GM12878 (cell line): ENCODE measurements at regions not wholly inside any gene's neighbourhood (a gene's known extent, or its start where the extent isn't known, plus 50 kb on each side); places are given as distances from the start of the nearest gene placed in this dataset.

Experiments used
- ATAC-seq: fragments of 200-7000 bp; cut with Tn5 transposase; 3 replicates; pipeline ENCODE4 v1.9.1; 2020; ENCODE audit warnings: mild to moderate bottlenecking, moderate library complexity
- BruUV-seq: library from RNA; stranded (reverse); fragments of 400-500 nt; replicated peaks from 2 replicates; lab custom pipeline; 2021; lab: Mats Ljungman, UMichigan
- CTCF ChIA-PET: fragments of 300-600 bp; sonication (Branson Sonifier 250); formaldehyde crosslinking; extraction: SDS; loops from one replicate; lab custom pipeline; 2021; ENCODE audit warnings: inconsistent platforms; lab: Yijun Ruan, JAX
- POLR2A ChIA-PET: fragments of 350-600 bp; formaldehyde crosslinking; extraction: SDS; loops from one replicate; lab custom pipeline; 2021; ENCODE audit warnings: inconsistent platforms; lab: Charles Lee
- RAD21 ChIA-PET: fragments of 300-600 bp; sonication (Branson Sonifier 250); formaldehyde crosslinking; loops from one replicate; lab custom pipeline; 2023; ENCODE audit warnings: antibody characterized with exemption; ENCODE audit not compliant: unreplicated experiment; lab: Charles Lee
- SMC1A ChIA-PET: fragments of 300-600 bp; sonication (Branson Sonifier 250); formaldehyde crosslinking; loops from one replicate; lab custom pipeline; 2023; ENCODE audit not compliant: unreplicated experiment, uncharacterized antibody; lab: Charles Lee
- DNase-seq: peaks from one replicate; pipeline ENCODE4 v3.0.0-alpha.2; 2011; ENCODE audit warnings: low read depth, low spot score
- FAIRE-seq: peaks from 3 replicates; lab custom pipeline; 2011; peaks lifted over from hg19 to GRCh38; lab: Jason Lieb, UNC
- H2AFZ ChIP-seq: 2 replicates; pipeline ENCODE4 v1.6.0; 2011; ENCODE audit warnings: low read depth, low read length, control low read depth; ENCODE audit not compliant: control insufficient read depth
- H3K27ac ChIP-seq: 2 replicates; pipeline ENCODE4 v1.5.1; 2011; ENCODE audit warnings: control low read depth; ENCODE audit not compliant: control insufficient read depth, insufficient read depth
- H3K27me3 ChIP-seq, 2 experiments: replicated peaks in 1 of 2; 2 replicates each; pipeline versions ENCODE4 v1.6.0 to v1.6.1; 2011; ENCODE audit warnings: low read length in 1 of 2; ENCODE audit not compliant: control insufficient read depth in 2 of 2, insufficient read depth in 2 of 2
- H3K36me3 ChIP-seq, 2 experiments: 2 replicates each; pipeline ENCODE4 v1.5.1; 2011; ENCODE audit warnings: low read length in 1 of 2; ENCODE audit not compliant: control insufficient read depth in 2 of 2, insufficient read depth in 2 of 2
- H3K4me1 ChIP-seq: 2 replicates; pipeline ENCODE4 v1.6.1; 2011; ENCODE audit warnings: mild to moderate bottlenecking, low read length, moderate library complexity, mixed read lengths; ENCODE audit not compliant: control insufficient read depth, insufficient read depth
- H3K4me2 ChIP-seq: 2 replicates; pipeline ENCODE4 v1.6.0; 2011; ENCODE audit warnings: control low read depth; ENCODE audit not compliant: control insufficient read depth, insufficient read depth
- H3K4me3 ChIP-seq: fragments of 200-600 bp; sonication (generic); 2 replicates; pipeline ENCODE4 v1.5.1; 2016
- H3K79me2 ChIP-seq: 2 replicates; pipeline ENCODE4 v1.6.0; 2011; ENCODE audit warnings: low read length; ENCODE audit not compliant: control insufficient read depth, insufficient read depth
- H3K9ac ChIP-seq: 2 replicates; pipeline ENCODE4 v1.8.0; 2011; ENCODE audit warnings: low read length, control low read depth, mixed read lengths; ENCODE audit not compliant: control insufficient read depth, insufficient read depth
- H3K9me3 ChIP-seq: replicated peaks from 3 replicates; pipeline ENCODE4 v1.5.1; 2011; ENCODE audit warnings: mild to moderate bottlenecking, low read length; ENCODE audit not compliant: control insufficient read depth, insufficient read depth
- H4K20me1 ChIP-seq: 2 replicates; pipeline ENCODE4 v1.6.0; 2011; ENCODE audit not compliant: control insufficient read depth, insufficient read depth
- CHD4 ChIP-seq: fragments of 200-600 bp; sonication (generic); IDR thresholded peaks from 2 replicates; pipeline ENCODE4 v1.6.1; 2016; ENCODE audit warnings: mild to moderate bottlenecking
- POU2F2 ChIP-seq: IDR thresholded peaks from 3 replicates; pipeline ENCODE4 v1.6.1; 2011; ENCODE audit warnings: low read depth, mild to moderate bottlenecking, low read length, borderline replicate concordance
- STAT3 ChIP-seq: IDR thresholded peaks from 2 replicates; pipeline ENCODE4 v1.6.1; 2011; ENCODE audit warnings: low read depth, low read length, improper control_type of control experiment
- WGBS: methylation state at CpG from one replicate; pipeline ENCODE4 v1.1.6; 2016; ENCODE audit warnings: low lambda C conversion rate; ENCODE audit not compliant: insufficient replicate concordance, insufficient coverage; ENCODE audit errors: missing lambda C conversion rate; 5-methylcytosine and 5-hydroxymethylcytosine counted together
- in situ Hi-C: fragments of 300-500 bp; cut with MboI; formaldehyde crosslinking; loops from 9 replicates; pipeline ENCODE4 v1.14.3; 2018; ENCODE audit warnings: mixed read lengths
- intact Hi-C: fragments of 100-400 bp; cut with micrococcal nuclease; formaldehyde crosslinking; loops from one replicate; pipeline ENCODE4 v1.14.2; 2022; ENCODE audit not compliant: unreplicated experiment
- TF ChIP-seq, protein P1 (sequence below): fragments of 450-650 bp; IDR thresholded peaks from 2 replicates; pipeline ENCODE4 v1.6.1; 2017; ENCODE audit warnings: borderline replicate concordance
- TF ChIP-seq, protein P2 (sequence below): fragments of 150-350 bp; IDR thresholded peaks from 2 replicates; pipeline ENCODE4 v1.6.1; 2016; ENCODE audit warnings: low read depth, low read length

DNA sequence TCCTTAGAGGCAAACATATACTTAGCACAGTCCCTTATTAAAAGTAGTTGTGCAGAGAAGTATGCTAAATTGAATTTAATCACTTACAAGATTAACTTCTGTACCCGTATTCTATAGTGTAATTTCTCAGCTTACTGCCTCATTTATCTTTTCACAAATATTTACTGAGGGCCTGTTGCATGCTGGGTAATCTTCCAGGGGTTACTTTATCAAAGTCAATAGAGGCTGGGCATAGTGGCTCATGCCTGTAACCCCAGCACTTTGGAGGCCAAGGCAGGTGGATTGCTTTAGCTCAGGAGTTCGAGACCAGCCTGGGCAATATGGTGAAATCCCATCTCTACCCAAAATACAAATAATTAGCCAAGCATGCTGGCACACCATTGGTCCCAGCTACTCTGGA is 111.7 kb upstream of the RAB27B start:
- POLR2A ChIA-PET = interaction anchor here (0.6 kb wide), 1 partner anchor 162 kb away, joined by 8 read pairs; no protein-coding TSS in a partner anchor
- TF ChIP-seq, protein P1, sequence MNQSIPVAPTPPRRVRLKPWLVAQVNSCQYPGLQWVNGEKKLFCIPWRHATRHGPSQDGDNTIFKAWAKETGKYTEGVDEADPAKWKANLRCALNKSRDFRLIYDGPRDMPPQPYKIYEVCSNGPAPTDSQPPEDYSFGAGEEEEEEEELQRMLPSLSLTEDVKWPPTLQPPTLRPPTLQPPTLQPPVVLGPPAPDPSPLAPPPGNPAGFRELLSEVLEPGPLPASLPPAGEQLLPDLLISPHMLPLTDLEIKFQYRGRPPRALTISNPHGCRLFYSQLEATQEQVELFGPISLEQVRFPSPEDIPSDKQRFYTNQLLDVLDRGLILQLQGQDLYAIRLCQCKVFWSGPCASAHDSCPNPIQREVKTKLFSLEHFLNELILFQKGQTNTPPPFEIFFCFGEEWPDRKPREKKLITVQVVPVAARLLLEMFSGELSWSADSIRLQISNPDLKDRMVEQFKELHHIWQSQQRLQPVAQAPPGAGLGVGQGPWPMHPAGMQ = no peak
- TF ChIP-seq CHD4 (no peak), POU2F2 (no peak), STAT3 (no peak)
- TF ChIP-seq, protein P2, sequence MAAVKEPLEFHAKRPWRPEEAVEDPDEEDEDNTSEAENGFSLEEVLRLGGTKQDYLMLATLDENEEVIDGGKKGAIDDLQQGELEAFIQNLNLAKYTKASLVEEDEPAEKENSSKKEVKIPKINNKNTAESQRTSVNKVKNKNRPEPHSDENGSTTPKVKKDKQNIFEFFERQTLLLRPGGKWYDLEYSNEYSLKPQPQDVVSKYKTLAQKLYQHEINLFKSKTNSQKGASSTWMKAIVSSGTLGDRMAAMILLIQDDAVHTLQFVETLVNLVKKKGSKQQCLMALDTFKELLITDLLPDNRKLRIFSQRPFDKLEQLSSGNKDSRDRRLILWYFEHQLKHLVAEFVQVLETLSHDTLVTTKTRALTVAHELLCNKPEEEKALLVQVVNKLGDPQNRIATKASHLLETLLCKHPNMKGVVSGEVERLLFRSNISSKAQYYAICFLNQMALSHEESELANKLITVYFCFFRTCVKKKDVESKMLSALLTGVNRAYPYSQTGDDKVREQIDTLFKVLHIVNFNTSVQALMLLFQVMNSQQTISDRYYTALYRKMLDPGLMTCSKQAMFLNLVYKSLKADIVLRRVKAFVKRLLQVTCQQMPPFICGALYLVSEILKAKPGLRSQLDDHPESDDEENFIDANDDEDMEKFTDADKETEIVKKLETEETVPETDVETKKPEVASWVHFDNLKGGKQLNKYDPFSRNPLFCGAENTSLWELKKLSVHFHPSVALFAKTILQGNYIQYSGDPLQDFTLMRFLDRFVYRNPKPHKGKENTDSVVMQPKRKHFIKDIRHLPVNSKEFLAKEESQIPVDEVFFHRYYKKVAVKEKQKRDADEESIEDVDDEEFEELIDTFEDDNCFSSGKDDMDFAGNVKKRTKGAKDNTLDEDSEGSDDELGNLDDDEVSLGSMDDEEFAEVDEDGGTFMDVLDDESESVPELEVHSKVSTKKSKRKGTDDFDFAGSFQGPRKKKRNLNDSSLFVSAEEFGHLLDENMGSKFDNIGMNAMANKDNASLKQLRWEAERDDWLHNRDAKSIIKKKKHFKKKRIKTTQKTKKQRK = no peak
- H3K4me2 ChIP-seq = no peak overlapping the region
- CTCF ChIA-PET = no interaction called here
- SMC1A ChIA-PET = no interaction called here
- FAIRE-seq (no peak), DNase-seq (no peak), ATAC-seq (no peak)
- H3K4me1 ChIP-seq = peaks cover 9% of the 10 kb centered on the region
- RAD21 ChIA-PET = interaction anchor here (0.5 kb wide), 1 partner anchor 276 kb away, joined by 3 read pairs; no protein-coding TSS in a partner anchor
- H3K4me3 ChIP-seq = no peak overlapping the region
- no peaks in the 10 kb centered on the region for H3K79me2 ChIP-seq
- intact Hi-C loops (no loop called here), in situ Hi-C loops (no loop called here)
- no peaks in the 10 kb centered on the region for H3K27me3 ChIP-seq
- H3K27ac ChIP-seq = no peak overlapping the region
- H3K36me3 ChIP-seq = no peaks in the 10 kb centered on the region
- H3K9ac ChIP-seq = no peak overlapping the region
- no peaks in the 10 kb centered on the region for H4K20me1 ChIP-seq
- no peaks in the 10 kb centered on the region for H3K9me3 ChIP-seq
- no TSS peak for BruUV-seq
- 36% methylated on average over 2 of the region's 2 CpGs for WGBS
- no peak overlapping the region for H2AFZ ChIP-seq
